ENCODE measurements at regions not wholly inside any gene's neighbourhood (a gene's known extent, or its start where the extent isn't known, plus 50 kb on each side); places are given as distances from the start of the nearest gene placed in this dataset.

- Histone ChIP-seq H3K36me3 (no peaks in the 10 kb centered on the region), H3K27ac (no peak overlapping the region), H3K9me3 (peaks cover 0 to 16% of the 10 kb centered on the region in 2 donors), H3K27me3 (no peaks in the 10 kb centered on the region), H3K4me3 (no peak overlapping the region), H3K4me1 (no peaks in the 10 kb centered on the region)
- DNase-seq (ENCODE audit: low spot score in 2 of 2) = no peak
- TF ChIP-seq CTCF (IDR thresholded peaks at IDR 0.05) = no peak
- intact Hi-C loops (cut with DNase I) = no loop called here
These were observed 260.1 kb upstream of the NFIA start for GRCh38 chr1:60822252-60822651.

- Histone ChIP-seq H3K36me3 (no peaks in the 10 kb centered on the region), H3K4me1 (no peaks in the 10 kb centered on the region), H3K4me3 (no peak overlapping the region), H3K27ac (no peak overlapping the region), H3K27me3 (no peaks in the 10 kb centered on the region), H3K9me3 (peaks cover 0 to 16% of the 10 kb centered on the region in 2 donors)
- intact Hi-C loops (cut with DNase I) = no loop called here
- no peak for TF ChIP-seq CTCF (IDR thresholded peaks at IDR 0.05)
- no peak for DNase-seq (ENCODE audit: low spot score in 2 of 2)
These were observed 261.2 kb upstream of the NFIA start for GRCh38 chr1:60821156-60821555.

- Histone ChIP-seq H3K27ac (no peak overlapping the region), H3K36me3 (no peaks in the 10 kb centered on the region), H3K27me3 (no peaks in the 10 kb centered on the region), H3K4me1 (no peaks in the 10 kb centered on the region), H3K4me3 (no peak overlapping the region), H3K9me3 (peaks cover 0 to 16% of the 10 kb centered on the region in 2 donors)
- intact Hi-C loops (cut with DNase I) = no loop called here
- no peak for TF ChIP-seq CTCF (IDR thresholded peaks at IDR 0.05)
- DNase-seq (ENCODE audit: low spot score in 2 of 2) = no peak
These were observed 263.2 kb upstream of the NFIA start for GRCh38 chr1:60818969-60819701.

GRCh38 chr1:60813071-60813470, 269.3 kb upstream of the NFIA start:
- Histone ChIP-seq H3K27me3 (no peaks in the 10 kb centered on the region), H3K9me3 (no peaks in the 10 kb centered on the region), H3K4me1 (no peaks in the 10 kb centered on the region), H3K36me3 (no peaks in the 10 kb centered on the region), H3K4me3 (no peak overlapping the region), H3K27ac (no peak overlapping the region)
- DNase-seq (ENCODE audit: low spot score in 2 of 2) = no peak
- TF ChIP-seq CTCF (IDR thresholded peaks at IDR 0.05) = no peak
- intact Hi-C loops (cut with DNase I) = no loop called here

GRCh38 chr1:60809204-60809980, 273.0 kb upstream of the NFIA start:
- Histone ChIP-seq H3K4me1 (no peaks in the 10 kb centered on the region), H3K4me3 (no peak overlapping the region), H3K9me3 (no peaks in the 10 kb centered on the region), H3K36me3 (no peaks in the 10 kb centered on the region), H3K27ac (no peak overlapping the region), H3K27me3 (no peaks in the 10 kb centered on the region)
- TF ChIP-seq CTCF (IDR thresholded peaks at IDR 0.05) = no peak
- intact Hi-C loops (cut with DNase I) = no loop called here
- no peak for DNase-seq (ENCODE audit: low spot score in 2 of 2)
